HG03520 (cell line): ENCODE measurements at regions not wholly inside any gene's neighbourhood (a gene's known extent, or its start where the extent isn't known, plus 50 kb on each side); places are given as distances from the start of the nearest gene placed in this dataset.
"Not testable (repeated sequence)": the region's sequence is repeated elsewhere in the genome, so short reads cannot be mapped to it uniquely, and the experiment has no call there.

Source experiments
- ATAC-seq: cut with Tn5 transposase; IDR thresholded peaks from one replicate; pipeline ENCODE4 v1.9.1; 2021; ENCODE audit warnings: mild to moderate bottlenecking, moderate library complexity; ENCODE audit not compliant: unreplicated experiment

- no peak for ATAC-seq
These were observed 565.1 kb upstream of the NDST4 start for GRCh38 chr4:115678425-115678941.

GRCh38 chr4:115675719-115676118, 562.3 kb upstream of the NDST4 start:
- ATAC-seq, result no peak

GRCh38 chr4:115674485-115674884, 561.1 kb upstream of the NDST4 start:
- ATAC-seq, result no peak

- no peak for ATAC-seq
These were observed 558.2 kb upstream of the NDST4 start for GRCh38 chr4:115671581-115671980.

- no peak for ATAC-seq
These were observed 557.5 kb upstream of the NDST4 start for GRCh38 chr4:115670930-115671329.

- no peak for ATAC-seq
These were observed 555.0 kb upstream of the NDST4 start for GRCh38 chr4:115668396-115668795.

GRCh38 chr4:115664285-115664684, 550.9 kb upstream of the NDST4 start:
- no peak for ATAC-seq

- ATAC-seq, result no peak
These were observed 547.0 kb upstream of the NDST4 start for GRCh38 chr4:115660465-115660864.

GRCh38 chr4:115657991-115658650, 544.7 kb upstream of the NDST4 start:
- ATAC-seq, result no peak

- no peak for ATAC-seq
These were observed 542.2 kb upstream of the NDST4 start for GRCh38 chr4:115655626-115656025.

GRCh38 chr4:115648786-115649185, 535.4 kb upstream of the NDST4 start:
- no peak for ATAC-seq

- ATAC-seq, result no peak
These were observed 515.9 kb upstream of the NDST4 start for GRCh38 chr4:115629270-115629669.

- ATAC-seq, result no peak
These were observed 496.2 kb upstream of the NDST4 start for GRCh38 chr4:115609631-115610030.

- no peak for ATAC-seq
These were observed 493.9 kb upstream of the NDST4 start for GRCh38 chr4:115607311-115607710.

GRCh38 chr4:115596265-115597001, 483.0 kb upstream of the NDST4 start:
- ATAC-seq, result no peak

GRCh38 chr4:115580901-115581300, 467.5 kb upstream of the NDST4 start:
- ATAC-seq, result no peak

GRCh38 chr4:115575851-115576250, 462.4 kb upstream of the NDST4 start:
- ATAC-seq, result no peak

- ATAC-seq, result no peak
These were observed 449.1 kb upstream of the NDST4 start for GRCh38 chr4:115562506-115562905.

- no peak for ATAC-seq
These were observed 434.7 kb upstream of the NDST4 start for GRCh38 chr4:115548123-115548522.

GRCh38 chr4:115537387-115537786, 424.0 kb upstream of the NDST4 start:
- ATAC-seq, result no peak

- no peak for ATAC-seq
These were observed 415.7 kb upstream of the NDST4 start for GRCh38 chr4:115529126-115529525.

- not testable (repeated sequence) for ATAC-seq
These were observed 406.1 kb upstream of the NDST4 start for GRCh38 chr4:115519476-115519875.
